Fibroblast of gingiva (primary cell): ENCODE measurements at regions not wholly inside any gene's neighbourhood (a gene's known extent, or its start where the extent isn't known, plus 50 kb on each side); places are given as distances from the start of the nearest gene placed in this dataset.

Experiments used
- DNase-seq: peaks from one replicate; pipeline ENCODE4 v3.0.0-alpha.2; 2011; ENCODE audit warnings: low read depth

DNA sequence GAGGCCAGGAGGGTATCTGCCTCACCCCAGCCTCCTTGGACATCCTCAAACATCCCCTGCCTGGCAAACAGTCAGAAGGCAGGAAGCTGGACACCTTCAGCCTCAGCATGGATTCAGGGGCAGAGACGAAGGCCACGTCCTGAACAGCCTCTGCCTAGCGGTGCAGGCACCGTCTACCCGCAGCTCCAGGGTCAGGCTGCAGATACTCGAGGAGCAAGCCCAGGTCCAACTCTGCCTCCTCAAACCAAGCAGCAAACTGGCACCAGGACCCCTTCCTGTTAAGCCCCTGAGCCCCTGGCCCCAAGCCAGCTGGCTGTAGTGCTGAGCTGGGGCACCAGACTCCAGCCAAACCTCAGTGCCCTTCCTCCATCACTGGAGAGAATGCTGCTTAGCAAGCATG, 494.7 kb downstream of the NPHP4 start:
- DNase-seq: no peak

DNA sequence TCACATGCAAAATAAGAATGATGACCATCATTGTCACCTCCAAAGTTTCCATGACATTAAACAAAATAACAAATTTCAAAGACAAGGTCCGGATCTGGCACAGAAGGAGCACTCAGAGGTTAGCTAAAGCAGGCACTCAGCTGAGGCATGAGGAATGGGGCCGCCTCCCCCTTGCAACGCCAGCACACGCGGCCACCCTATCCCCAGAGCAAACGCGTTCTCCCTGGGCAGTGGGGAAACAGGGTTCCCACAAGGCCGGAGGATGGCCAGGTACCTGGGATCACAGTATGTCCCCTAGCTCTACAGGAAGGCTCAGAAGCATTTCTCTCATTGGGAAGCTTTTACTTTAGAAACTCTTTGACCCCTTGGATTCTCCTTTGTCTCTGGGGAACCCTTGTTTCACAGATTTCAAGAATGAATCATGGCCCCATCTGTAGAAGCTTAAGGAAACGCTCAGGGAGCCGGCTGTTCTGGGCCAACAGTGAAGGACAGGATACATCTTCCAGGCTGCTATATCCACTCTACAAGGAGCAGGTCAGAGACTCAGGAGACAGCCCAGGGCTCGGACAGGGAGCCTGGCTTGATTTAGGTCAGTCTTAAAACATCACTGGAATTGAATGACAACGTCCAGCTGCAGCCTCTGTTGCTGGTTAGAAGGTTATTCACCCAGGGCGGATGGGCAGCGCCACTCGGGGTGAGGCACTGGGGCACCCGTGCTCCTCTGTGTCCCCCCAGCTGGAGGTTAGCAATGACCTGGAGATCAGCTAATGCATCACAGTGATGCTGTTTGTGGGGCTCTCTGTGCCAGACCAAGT, 496.4 kb downstream of the NPHP4 start:
- DNase-seq: no peak

DNA sequence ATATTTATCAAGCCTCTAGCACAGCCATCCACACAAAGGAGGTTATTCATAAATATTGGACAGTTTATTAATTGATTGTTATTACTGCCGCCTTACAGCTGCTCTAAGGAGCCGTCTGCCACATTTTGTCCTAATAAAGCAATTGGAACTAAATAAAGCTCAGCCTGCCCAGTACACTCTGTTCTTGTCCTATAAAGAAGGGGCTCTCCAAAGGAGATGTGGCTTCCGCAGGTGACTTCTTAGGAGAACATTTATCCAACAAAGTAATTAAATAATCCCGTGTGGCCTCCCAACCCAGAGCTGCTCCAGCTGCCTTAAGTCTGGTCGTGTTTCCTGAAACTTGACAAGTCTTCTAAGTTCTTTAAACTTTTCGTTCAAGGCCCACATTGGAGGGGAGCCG, 497.7 kb downstream of the NPHP4 start:
- DNase-seq: no peak

DNA sequence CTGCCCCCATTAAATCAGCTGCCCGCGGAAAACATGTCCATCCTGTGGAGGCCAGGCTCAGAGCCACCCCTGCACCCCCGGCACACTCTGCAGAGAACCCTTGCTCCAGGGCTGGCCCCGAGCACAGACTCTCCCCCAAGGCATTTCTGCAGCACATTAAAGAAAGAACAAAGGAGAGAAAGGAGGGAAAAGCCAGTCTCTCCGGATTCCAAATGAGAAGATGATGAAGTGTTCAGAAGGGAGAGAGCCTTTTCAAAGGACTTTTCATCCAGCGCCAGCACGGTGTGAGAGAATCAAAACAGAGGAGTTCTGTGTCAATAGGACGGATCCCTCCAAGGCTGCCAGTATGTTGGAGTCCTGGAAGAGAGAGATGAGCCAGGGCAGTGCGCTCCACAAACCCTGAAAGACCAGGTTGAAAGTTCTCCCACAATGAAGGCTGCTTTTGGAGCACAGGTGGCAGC, 498.3 kb downstream of the NPHP4 start:
- no peak for DNase-seq

DNA sequence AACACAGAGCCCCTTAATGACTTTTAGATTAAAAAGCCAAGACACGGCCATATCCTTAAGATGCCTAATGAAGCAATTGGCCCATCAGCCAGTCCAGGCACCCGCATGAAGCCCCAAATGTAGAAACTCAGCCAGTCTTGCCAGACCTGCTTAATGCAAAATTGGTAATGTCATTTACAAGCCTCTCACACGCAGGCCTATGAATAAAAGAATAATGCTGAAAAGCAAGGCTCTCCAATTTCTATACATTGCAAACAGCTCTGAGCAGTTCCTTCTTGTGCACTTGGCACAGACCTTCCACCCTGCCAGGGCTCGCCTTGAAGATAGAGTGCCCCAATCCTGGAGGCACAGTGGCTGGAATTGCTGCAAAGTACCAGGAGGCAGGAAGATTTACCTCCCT, 498.9 kb downstream of the NPHP4 start:
- DNase-seq: no peak

DNA sequence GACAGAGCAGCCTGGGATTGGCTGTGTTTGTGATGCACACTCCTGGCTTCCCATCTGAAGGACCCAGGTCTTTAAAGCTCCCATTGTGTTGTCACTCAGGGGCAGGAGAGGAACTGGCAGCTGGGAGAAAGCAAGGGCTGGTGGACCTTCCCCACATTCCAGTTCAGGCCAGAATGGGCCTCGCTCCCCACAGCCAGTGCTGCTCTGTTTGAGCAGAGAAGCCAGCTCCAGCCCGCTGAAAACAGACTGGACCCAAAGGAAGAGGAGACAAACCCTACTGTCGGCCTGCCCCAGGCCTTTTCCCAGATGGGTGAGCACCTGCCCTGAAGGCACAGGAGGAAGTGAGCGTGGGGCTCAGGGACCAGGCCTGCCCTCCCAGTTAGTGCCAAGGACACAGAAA, 499.4 kb downstream of the NPHP4 start:
- DNase-seq: no peak

DNA sequence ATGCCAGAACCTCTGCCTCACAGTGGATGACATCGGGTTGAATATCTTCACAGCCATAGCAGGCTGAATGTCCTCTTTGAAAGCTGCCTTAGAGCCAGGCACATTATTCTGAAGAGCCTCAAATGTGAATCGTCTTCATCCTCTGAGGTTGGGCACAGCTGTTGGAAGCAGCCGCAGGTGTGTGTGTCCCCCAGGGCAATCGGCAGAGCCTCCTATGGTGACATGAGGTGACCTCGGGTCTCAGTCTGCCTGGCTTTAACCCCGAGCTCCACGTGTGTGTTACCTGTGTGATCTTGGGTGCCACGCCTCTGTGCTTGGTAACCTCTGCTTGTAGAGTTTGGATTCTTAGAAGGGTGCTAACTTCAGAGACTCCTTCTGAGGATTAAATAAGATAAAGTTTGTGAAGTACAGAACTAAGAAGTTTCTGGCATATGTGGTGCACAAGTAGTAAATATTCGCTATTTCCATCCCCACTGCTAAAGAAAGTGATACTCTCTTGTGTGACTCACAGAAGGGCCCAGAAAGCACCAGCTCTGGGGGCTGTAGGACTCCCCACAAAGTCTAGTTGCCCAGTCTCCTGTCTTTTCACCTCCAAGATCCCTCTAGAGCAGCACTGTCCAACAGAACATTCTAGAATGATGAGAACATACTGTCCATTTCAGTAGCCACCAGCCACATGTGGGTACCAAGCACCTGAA, 500.9 kb downstream of the NPHP4 start:
- DNase-seq: no peak

DNA sequence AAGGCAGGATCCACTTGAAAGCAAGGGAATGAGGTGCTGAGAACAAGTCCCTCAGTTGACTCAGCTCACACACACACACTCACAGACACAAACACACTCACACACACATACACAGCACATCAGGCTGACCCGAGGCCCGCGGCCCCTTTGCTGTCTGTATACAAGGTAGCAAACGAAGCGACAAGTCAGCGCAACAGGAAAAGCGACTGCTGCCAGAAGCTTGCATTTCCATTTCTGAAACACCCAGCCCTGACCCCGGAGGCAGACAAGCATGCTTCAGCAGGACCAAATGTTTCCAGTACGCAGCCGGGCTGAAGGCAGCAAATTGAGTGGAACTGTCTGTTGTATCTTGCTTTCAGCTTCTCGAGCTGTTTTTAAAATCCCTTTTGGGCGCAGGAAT, 501.6 kb downstream of the NPHP4 start:
- no peak for DNase-seq

DNA sequence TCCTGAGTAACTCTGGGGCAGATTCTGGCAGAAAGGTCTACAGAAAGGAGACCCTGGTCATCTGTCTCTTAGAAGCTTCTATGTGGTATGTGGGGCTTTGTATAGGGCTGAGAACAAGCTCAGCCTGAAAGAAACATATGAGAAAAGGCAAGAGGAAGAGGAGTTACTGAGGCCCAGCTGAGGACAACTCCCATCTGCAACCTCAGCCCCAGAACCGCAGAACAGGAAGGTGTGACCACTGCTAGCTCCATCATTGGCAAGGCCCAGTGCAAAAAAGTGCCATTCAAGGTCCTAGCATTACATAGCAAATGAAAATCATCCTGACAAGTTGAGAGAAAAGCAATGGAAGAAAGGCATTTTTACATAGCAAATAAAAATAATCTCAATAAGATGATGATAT, 503.8 kb downstream of the NPHP4 start:
- DNase-seq: no peak

DNA sequence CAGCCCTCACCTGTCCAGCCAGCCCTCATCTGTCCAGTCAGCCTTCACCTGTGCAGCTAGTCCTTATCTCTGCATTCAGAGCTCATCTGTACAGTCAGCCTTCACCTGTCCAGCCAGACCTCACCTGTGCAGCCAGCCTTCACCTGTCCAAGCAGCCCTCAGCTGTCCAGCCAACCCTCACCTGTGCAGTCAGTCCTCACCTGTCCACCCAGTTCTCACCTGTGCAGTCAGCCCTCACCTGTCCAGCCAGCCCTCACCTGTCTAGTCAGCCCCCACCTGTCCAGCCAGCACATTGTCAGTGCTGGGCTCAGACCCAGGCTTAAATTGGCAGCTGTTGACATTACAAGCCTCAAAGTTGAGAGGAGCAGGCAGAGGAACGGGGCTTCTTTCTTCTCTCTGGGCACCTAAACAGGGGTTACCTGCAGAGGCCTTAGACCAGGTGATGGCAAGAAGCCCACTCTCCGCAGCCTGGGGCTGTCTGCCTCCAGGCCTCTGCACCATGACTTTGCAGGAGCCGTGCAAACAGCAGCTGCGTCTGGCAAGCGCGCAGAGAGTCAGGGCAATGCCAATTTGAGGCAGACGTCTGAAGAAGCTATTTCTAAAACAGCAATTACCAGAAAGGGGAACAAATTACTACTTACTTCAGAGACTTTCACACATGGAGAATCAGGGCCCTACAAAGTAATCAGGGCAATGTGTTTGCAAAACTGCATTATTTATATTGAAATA, 506.1 kb downstream of the NPHP4 start:
- no peak for DNase-seq

DNA sequence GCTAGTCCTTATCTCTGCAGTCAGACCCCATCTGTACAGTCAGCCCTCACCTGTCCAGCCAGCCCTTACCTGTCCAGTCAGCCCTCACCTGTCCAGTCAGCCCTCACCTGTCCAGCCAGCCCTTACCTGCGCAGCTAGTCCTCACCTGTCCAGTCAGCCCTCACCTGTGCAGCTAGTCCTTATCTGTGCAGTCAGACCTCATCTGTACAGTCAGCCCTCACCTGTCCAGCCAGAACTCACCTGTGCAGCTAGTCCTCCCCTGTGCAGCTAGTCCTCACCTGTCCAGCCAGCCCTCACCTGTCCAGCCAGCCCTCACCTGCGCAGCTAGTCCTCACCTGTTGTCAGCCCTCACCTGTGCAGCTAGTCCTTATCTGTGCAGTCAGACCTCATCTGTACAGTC, 506.8 kb downstream of the NPHP4 start:
- DNase-seq: no peak

DNA sequence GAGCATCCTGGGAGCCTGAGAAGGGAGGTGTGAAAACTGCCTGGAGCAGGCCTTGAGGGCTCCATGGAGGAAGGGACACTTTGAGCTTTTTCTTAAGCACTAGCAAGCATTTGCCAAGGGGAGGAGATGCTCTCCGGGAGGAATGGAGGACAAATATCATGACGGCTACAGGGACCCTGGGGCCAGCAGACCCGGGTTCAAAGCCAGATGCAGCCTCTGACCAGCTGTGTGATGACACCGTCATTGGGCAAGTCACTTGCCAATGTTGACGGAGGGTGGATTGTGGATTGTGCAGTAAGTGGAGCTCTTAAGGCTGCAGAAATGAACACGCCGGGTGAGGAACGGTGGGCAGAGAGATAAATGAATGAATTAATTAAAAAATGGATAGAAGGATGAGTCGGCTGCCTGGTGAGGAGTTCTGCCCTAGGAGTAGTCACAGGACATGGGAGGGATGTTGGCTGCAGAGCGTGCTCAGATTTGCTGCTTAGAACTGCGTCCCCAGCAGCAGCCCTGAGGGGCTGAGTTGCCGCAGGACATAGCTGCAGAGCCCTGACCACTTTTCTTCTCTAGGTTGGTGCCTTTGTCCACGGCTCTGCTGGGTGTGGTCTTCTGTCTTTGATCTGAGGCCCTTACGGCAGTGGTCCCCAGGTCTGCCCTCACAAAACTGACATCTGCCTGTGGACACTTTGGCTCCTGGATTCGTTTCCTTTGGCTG, 507.6 kb downstream of the NPHP4 start:
- no peak for DNase-seq

DNA sequence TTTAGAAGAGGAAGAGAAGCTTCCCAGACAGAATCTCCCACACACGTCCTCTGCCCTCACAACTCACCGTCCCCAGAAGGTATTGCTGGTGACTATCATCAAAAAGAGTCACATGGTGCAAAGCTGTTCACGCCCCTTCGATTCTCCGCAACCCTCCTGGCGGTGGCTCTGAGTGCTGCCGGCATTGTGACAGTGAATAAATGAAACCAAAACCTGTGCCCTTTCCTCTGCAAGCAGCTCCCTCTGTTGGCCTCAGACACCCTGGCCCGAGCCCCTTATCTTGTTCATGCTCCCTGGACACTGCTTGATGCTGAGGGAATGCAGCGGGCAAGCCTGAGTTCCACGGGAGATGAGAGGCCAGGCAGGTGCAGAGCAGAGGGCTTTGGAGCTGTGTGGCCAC, 510.3 kb downstream of the NPHP4 start:
- no peak for DNase-seq

DNA sequence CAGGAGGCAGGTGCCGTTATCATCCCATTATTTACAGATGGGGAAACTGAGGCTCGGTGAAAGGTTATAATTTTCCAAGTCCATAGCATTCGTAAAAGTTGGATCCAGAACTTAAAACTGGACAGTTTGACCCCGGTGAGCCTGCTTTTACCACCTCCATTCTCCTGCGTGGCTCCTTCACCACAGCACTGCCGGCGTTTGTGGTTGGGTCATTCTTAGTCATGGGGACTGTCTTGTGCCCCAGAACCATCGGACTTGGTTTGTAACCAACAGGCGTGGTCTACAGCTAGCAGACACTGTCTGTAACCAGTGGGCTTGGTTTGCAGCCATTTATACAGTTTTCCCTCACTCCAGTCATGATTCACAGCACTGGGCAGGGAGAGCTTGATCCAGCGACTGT, 511.3 kb downstream of the NPHP4 start:
- no peak for DNase-seq

DNA sequence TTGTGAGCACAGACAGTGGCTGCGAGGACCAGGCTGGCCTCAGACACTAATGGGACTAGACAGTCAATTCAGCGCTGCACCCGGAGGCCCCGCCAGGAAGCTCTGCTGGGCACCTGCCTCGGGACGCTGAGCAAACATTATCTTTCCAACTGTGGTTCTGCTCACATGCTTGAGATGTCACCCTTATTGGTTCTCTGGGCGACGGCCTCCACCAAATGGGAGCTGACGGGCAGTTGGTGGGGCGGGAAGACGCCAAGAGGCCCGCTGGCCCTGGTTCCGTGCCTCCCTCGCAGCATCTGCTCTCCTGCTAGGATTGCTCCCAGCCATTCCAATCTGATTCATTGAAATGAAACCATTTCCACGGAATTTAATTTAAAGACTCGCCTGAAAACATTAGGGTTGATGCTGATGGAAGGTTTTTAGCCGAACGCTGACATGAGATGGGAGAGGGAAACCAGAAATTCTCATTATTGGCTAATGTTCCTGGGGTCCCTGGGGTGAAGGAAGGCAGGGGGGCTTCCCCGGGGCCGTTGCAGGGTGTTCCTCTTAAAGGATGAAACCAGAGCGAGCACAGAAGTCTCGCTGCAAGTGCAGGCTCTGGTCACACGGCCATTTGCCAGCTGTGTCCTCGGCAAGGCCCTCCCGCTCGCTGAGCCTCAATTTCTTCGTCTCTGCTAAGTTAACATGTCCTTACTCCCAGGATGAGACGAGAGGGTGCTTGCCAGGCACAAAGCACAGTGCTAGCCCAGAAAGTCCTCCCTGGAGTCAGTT, 512.2 kb downstream of the NPHP4 start:
- no peak for DNase-seq

DNA sequence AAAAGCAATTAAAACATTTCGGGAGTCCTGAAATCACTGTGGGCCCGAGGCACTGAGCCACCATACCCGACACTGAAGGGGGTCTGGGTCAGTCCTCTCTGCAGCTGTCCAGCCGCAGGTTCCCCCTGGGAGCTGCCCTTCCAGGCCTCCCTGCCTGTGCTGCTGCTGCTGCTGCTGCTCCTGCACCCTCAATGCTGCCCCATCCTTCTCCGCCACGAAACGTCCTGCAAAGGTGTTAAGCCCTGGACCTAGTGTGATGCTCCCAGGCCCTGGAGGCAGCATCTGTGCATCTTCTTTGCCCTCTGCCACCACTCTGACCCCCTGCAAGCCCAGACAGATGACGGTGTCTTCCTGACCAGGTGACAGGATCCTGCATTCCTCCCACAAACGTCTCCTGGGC, 513.3 kb downstream of the NPHP4 start:
- no peak for DNase-seq

DNA sequence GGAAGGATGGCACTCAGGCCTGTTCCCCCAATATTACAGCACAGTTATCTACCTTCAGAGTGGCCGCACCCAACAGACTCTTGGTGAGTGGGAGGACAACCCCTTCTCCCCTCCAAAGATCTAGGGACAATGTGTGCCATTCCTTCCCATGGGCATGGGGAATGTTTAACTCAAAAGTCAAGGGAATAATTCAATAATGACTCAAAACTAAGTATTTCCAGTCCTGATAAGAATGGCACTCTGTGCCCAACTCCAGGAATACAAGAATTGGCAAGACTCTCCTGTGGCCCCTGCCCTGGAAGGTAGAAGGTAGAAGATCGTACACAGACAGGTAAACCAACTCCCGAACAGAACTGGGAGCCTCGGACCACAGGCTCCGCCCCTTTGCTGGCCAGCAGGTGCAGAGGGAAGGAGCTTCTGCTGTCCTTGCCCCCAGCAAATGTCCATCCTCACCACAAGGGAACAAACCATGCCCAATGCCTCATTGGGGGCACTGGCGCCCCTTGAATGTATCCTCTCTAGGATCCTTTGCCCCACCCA, 514.0 kb downstream of the NPHP4 start:
- DNase-seq: no peak

DNA sequence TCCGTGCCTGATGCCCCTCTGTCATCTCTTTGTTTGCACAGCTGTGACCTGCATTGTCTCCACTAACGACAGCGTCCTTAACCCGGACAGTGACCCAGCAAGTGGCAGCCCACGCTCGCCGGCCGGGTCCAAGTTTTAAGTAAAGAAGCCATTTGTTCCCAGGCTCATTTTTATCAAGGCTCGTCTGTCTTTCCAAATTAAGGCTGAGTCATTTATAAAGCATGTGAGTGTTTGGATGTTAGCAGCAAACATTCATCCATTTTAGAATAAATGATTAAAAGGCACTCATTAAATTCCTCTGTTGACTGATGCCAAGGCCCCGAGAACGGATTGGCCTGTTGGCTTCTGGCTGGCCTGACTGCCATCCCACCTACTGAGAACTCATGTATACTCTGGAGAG, 514.5 kb downstream of the NPHP4 start:
- no peak for DNase-seq

DNA sequence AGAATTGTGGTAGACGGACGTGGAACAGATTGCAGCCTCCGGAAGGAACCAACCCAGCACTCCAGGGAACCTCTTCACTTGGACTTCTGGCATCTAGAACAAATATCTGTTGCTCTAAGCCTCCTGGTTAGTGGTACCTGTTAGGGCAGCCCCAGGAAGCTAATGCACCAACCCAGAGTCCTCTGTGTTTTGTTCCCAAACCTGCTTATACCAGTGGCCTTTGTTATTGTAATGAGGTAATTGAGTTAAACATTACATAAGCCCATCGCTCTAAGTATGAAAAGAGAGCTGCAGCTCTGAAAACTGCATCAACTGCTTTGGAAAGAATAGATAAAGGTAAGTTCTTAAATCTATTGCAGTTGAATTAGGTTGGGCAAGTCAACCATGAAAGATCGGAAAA, 516.7 kb downstream of the NPHP4 start:
- no peak for DNase-seq

DNA sequence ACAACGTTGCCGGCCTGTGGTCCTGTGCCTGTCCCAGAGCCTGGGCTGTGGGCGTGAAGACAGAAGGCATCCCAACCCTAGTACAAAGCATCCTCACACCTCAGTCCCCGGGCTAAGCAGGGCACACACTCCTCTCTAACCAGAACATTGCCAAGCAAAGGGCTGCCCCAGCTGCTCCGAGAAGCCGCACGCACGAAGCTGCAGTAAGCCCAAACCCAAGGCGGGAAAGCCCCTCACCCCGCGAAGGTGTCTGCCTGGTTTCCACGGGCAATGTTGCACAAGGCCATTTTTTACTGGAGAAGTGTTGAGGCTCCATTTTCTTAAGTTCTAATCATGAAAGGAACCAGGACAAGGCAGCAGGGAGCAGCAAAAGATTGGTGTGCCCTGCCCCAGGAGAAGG, 519.0 kb downstream of the NPHP4 start:
- no peak for DNase-seq

DNA sequence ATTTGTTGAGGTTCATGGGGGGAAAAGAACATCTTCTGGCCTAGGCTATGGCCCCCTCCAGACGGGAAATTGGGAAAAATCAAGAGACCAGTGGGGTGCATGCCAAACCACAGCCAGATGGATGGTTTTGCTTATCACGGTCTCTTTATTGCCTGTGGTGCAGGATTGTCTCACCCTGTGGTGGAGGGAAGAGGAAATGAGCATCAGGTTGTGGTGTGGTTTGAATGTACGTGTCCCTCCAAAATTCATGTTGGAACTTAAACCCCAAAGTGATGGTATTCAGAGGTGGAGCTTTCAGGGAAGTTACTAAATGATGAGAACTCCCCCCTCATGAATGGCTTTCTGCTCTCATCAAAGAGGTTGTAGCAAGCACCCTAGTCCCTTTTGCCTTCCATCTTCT, 525.7 kb downstream of the NPHP4 start:
- no peak for DNase-seq
